Fibroblast of lung (primary cell): ENCODE measurements at regions not wholly inside any gene's neighbourhood (a gene's known extent, or its start where the extent isn't known, plus 50 kb on each side); places are given as distances from the start of the nearest gene placed in this dataset.

ENCODE experiments used
- DNase-seq, 2 donors: peaks; one replicate each; pipeline versions ENCODE4 v3.0.0 to v3.0.0-alpha.2; 2010; ENCODE audit warnings: low read depth in 2 of 2
- H2AFZ ChIP-seq: 2 replicates; pipeline ENCODE4 v1.5.1; 2012; ENCODE audit warnings: low read length, control low read depth, inconsistent platforms
- H3K27ac ChIP-seq: 2 replicates; pipeline ENCODE4 v1.5.1; 2011; ENCODE audit warnings: low read length, control low read depth; ENCODE audit not compliant: insufficient read depth
- H3K27me3 ChIP-seq: 2 replicates; pipeline ENCODE4 v1.5.1; 2011; ENCODE audit warnings: mild to moderate bottlenecking, low read length; ENCODE audit not compliant: control insufficient read depth, insufficient read depth
- H3K36me3 ChIP-seq: 2 replicates; pipeline ENCODE4 v1.5.1; 2011; ENCODE audit warnings: low read length; ENCODE audit not compliant: control insufficient read depth, insufficient read depth
- H3K4me1 ChIP-seq: 2 replicates; pipeline ENCODE4 v1.5.1; 2011; ENCODE audit warnings: low read length; ENCODE audit not compliant: control insufficient read depth, insufficient read depth; ENCODE audit errors: extremely low read depth
- H3K4me2 ChIP-seq: 2 replicates; pipeline ENCODE4 v1.5.1; 2011; ENCODE audit warnings: low read length, control low read depth; ENCODE audit not compliant: insufficient read depth; ENCODE audit errors: extremely low read depth
- H3K4me3 ChIP-seq, 4 experiments: fragments of 200-600 bp in 1 of 4; sonication (generic) in 1 of 4; replicated peaks in 1 of 4; 2 replicates each; pipeline ENCODE4 v1.5.1; 2011 to 2016; ENCODE audit warnings: low read length in 4 of 4, low read depth in 3 of 4, mild to moderate bottlenecking in 3 of 4, control low read depth in 2 of 4, inconsistent platforms in 1 of 4, mixed read lengths in 1 of 4; ENCODE audit not compliant: insufficient read depth in 1 of 4; ENCODE audit errors: control extremely low read depth in 1 of 4
- H3K79me2 ChIP-seq: 2 replicates; pipeline ENCODE4 v1.5.1; 2012; ENCODE audit warnings: mild to moderate bottlenecking, low read length, inconsistent platforms; ENCODE audit not compliant: control insufficient read depth, insufficient read depth
- H3K9ac ChIP-seq: 2 replicates; pipeline ENCODE4 v1.5.1; 2011; ENCODE audit warnings: mild to moderate bottlenecking, low read length, control low read depth; ENCODE audit not compliant: insufficient read depth
- H3K9me3 ChIP-seq: 2 replicates; pipeline ENCODE4 v1.5.1; 2012; ENCODE audit warnings: low read depth, low read length; ENCODE audit not compliant: control insufficient read depth, insufficient read depth
- H4K20me1 ChIP-seq: 2 replicates; pipeline ENCODE4 v1.5.1; 2011; ENCODE audit warnings: low read length; ENCODE audit not compliant: control insufficient read depth, insufficient read depth; ENCODE audit errors: extremely low read depth
- CTCF ChIP-seq, 2 donors: IDR thresholded peaks in 1 of 2; conservative IDR thresholded peaks in 1 of 2; 1 replicate in 1 of 2; 2 replicates in 1 of 2; pipeline ENCODE4 v1.5.1; 2011 to 2012; ENCODE audit warnings: low read length in 2 of 2, control low read depth in 1 of 2, inconsistent platforms in 1 of 2, low read depth in 1 of 2, mild to moderate bottlenecking in 1 of 2
- EZH2 ChIP-seq: IDR thresholded peaks from 2 replicates; pipeline ENCODE4 v1.5.1; 2012; ENCODE audit warnings: low read length, control low read depth, mild to moderate bottlenecking; ENCODE audit errors: missing control alignments

- no peak for TF ChIP-seq EZH2
- TF ChIP-seq CTCF (conservative IDR thresholded peaks at IDR 0.05 in 1 of 2, IDR thresholded peaks at IDR 0.05 in 1 of 2; ENCODE audit: low read depth in 1 of 2, low read length in 2 of 2), result no peak
- H3K9me3 ChIP-seq, result no peaks in the 10 kb centered on the region
- H3K36me3 ChIP-seq, result no peaks in the 10 kb centered on the region
- no peak overlapping the region for H3K4me3 ChIP-seq
- no peak overlapping the region for H2AFZ ChIP-seq
- no peaks in the 10 kb centered on the region for H3K27me3 ChIP-seq
- no peaks in the 10 kb centered on the region for H3K79me2 ChIP-seq
- no peaks in the 10 kb centered on the region for H4K20me1 ChIP-seq
- H3K27ac ChIP-seq, result no peak overlapping the region
- H3K4me2 ChIP-seq, result no peak overlapping the region
- no peak overlapping the region for H3K9ac ChIP-seq
- peaks cover 6% of the 10 kb centered on the region for H3K4me1 ChIP-seq
- no peak for DNase-seq
These were observed 83.6 kb upstream of the CAMK2D start for GRCh38 chr4:113845138-113845537.

- TF ChIP-seq EZH2 (no peak), CTCF (conservative IDR thresholded peaks at IDR 0.05 in 1 of 2, IDR thresholded peaks at IDR 0.05 in 1 of 2; ENCODE audit: low read depth in 1 of 2, low read length in 2 of 2) (no peak)
- no peak overlapping the region for H3K27ac ChIP-seq
- no peak for DNase-seq
These were observed 82.8 kb upstream of the CAMK2D start for GRCh38 chr4:113844369-113844768.

GRCh38 chr4:113840861-113841260 lies 79.3 kb upstream of the CAMK2D start:
- Histone ChIP-seq H3K4me3 (no peak overlapping the region), H4K20me1 (no peaks in the 10 kb centered on the region), H2AFZ (no peak overlapping the region), H3K79me2 (no peaks in the 10 kb centered on the region), H3K9me3 (no peaks in the 10 kb centered on the region), H3K36me3 (no peaks in the 10 kb centered on the region), H3K27me3 (no peaks in the 10 kb centered on the region), H3K27ac (no peak overlapping the region), H3K4me2 (no peak overlapping the region), H3K4me1 (peaks cover 7% of the 10 kb centered on the region), H3K9ac (no peak overlapping the region)
- no peak for TF ChIP-seq EZH2
- TF ChIP-seq CTCF (conservative IDR thresholded peaks at IDR 0.05 in 1 of 2, IDR thresholded peaks at IDR 0.05 in 1 of 2; ENCODE audit: low read depth in 1 of 2, low read length in 2 of 2), result no peak
- no peak for DNase-seq

More at GRCh38 chr4:113844369-113844768, 82.8 kb upstream of the CAMK2D start:
- Histone ChIP-seq H3K27me3 (no peaks in the 10 kb centered on the region), H3K36me3 (no peaks in the 10 kb centered on the region), H3K79me2 (no peaks in the 10 kb centered on the region), H4K20me1 (no peaks in the 10 kb centered on the region), H3K9me3 (no peaks in the 10 kb centered on the region), H3K4me2 (no peak overlapping the region), H3K9ac (no peak overlapping the region), H3K4me1 (peaks cover 2% of the 10 kb centered on the region), H3K4me3 (no peak overlapping the region), H2AFZ (no peak overlapping the region)
